ENCODE measurements at regions not wholly inside any gene's neighbourhood (a gene's known extent, or its start where the extent isn't known, plus 50 kb on each side); places are given as distances from the start of the nearest gene placed in this dataset.

- Histone ChIP-seq H2BK12ac (ENCODE audit: low read length in 2 of 2) (no peak overlapping the region), H2AFZ (ENCODE audit: low read depth, low read length) (no peak overlapping the region), H3K4me1 (ENCODE audit: control insufficient read depth, insufficient read depth, low read depth, low read length) (no peaks in the 10 kb centered on the region), H3K27ac (ENCODE audit: low read length, poor library complexity, severe bottlenecking) (no peak overlapping the region), H2BK120ac (ENCODE audit: low read depth, low read length) (no peak overlapping the region), H3K4me3 (ENCODE audit: insufficient read depth in 1 of 2, low read depth in 1 of 2, low read length in 2 of 2) (no peak overlapping the region), H3K79me1 (replicated peaks; ENCODE audit: low read length, poor library complexity, severe bottlenecking) (no peaks in the 10 kb centered on the region), H3K36me3 (ENCODE audit: control insufficient read depth in 1 of 2, insufficient read depth in 2 of 2, low read depth in 1 of 2, low read length in 2 of 2) (no peaks in the 10 kb centered on the region), H3K23ac (ENCODE audit: low read length in 2 of 2) (no peak overlapping the region), H3K4me2 (ENCODE audit: low read length, poor library complexity, severe bottlenecking) (no peak overlapping the region), H3K9ac (ENCODE audit: low read length) (no peak overlapping the region), H3K27me3 (ENCODE audit: control insufficient read depth in 1 of 2, insufficient read depth in 1 of 2, low read length in 2 of 2) (no peaks in the 10 kb centered on the region), H2AK5ac (ENCODE audit: low read length, severe bottlenecking) (no peak overlapping the region), H3K4ac (ENCODE audit: low read depth in 1 of 2, low read length in 2 of 2) (no peak overlapping the region), H4K91ac (ENCODE audit: low read length) (no peak overlapping the region), H3K9me3 (ENCODE audit: control insufficient read depth, low read length) (no peaks in the 10 kb centered on the region), H2BK5ac (ENCODE audit: low read depth, low read length, poor library complexity, severe bottlenecking) (no peak overlapping the region), H4K8ac (ENCODE audit: low read length) (no peak overlapping the region), H3K14ac (ENCODE audit: low read length in 2 of 2) (no peak overlapping the region), H3K18ac (ENCODE audit: low read depth in 1 of 2, low read length in 2 of 2) (no peak overlapping the region), H2BK15ac (ENCODE audit: low read depth, poor library complexity, severe bottlenecking) (no peak overlapping the region)
- DNase-seq: no peak
- WGBS: no CpG with 5 or more reads among the region's 1 CpG
These were observed 1601.4 kb downstream of the GRIK2 start for GRCh38 chr6:102994866-102995265.

- H3K36me3 ChIP-seq (ENCODE audit: control insufficient read depth in 1 of 2, insufficient read depth in 2 of 2, low read depth in 1 of 2, low read length in 2 of 2): no peaks in the 10 kb centered on the region
- H3K14ac ChIP-seq (ENCODE audit: low read length in 2 of 2): no peak overlapping the region
- no peak overlapping the region for H2AK5ac ChIP-seq (ENCODE audit: low read length, severe bottlenecking)
- no peaks in the 10 kb centered on the region for H3K9me3 ChIP-seq (ENCODE audit: control insufficient read depth, low read length)
- H2BK5ac ChIP-seq (ENCODE audit: low read depth, low read length, poor library complexity, severe bottlenecking): no peak overlapping the region
- no peak overlapping the region for H2AFZ ChIP-seq (ENCODE audit: low read depth, low read length)
- H3K27me3 ChIP-seq (ENCODE audit: control insufficient read depth in 1 of 2, insufficient read depth in 1 of 2, low read length in 2 of 2): no peaks in the 10 kb centered on the region
- no peaks in the 10 kb centered on the region for H3K4me1 ChIP-seq (ENCODE audit: control insufficient read depth, insufficient read depth, low read depth, low read length)
- no peak overlapping the region for H2BK120ac ChIP-seq (ENCODE audit: low read depth, low read length)
- H3K79me1 ChIP-seq (replicated peaks; ENCODE audit: low read length, poor library complexity, severe bottlenecking): no peaks in the 10 kb centered on the region
- H2BK15ac ChIP-seq (ENCODE audit: low read depth, poor library complexity, severe bottlenecking): no peak overlapping the region
- no peak overlapping the region for H3K9ac ChIP-seq (ENCODE audit: low read length)
- H4K91ac ChIP-seq (ENCODE audit: low read length): no peak overlapping the region
- H2BK12ac ChIP-seq (ENCODE audit: low read length in 2 of 2): no peak overlapping the region
- no peak overlapping the region for H3K4me2 ChIP-seq (ENCODE audit: low read length, poor library complexity, severe bottlenecking)
- no peak for DNase-seq
- H3K27ac ChIP-seq (ENCODE audit: low read length, poor library complexity, severe bottlenecking): no peak overlapping the region
- H4K8ac ChIP-seq (ENCODE audit: low read length): no peak overlapping the region
- no peak overlapping the region for H3K4me3 ChIP-seq (ENCODE audit: insufficient read depth in 1 of 2, low read depth in 1 of 2, low read length in 2 of 2)
- H3K18ac ChIP-seq (ENCODE audit: low read depth in 1 of 2, low read length in 2 of 2): no peak overlapping the region
- H3K4ac ChIP-seq (ENCODE audit: low read depth in 1 of 2, low read length in 2 of 2): no peak overlapping the region
- no peak overlapping the region for H3K23ac ChIP-seq (ENCODE audit: low read length in 2 of 2)
These were observed 1592.6 kb downstream of the GRIK2 start for GRCh38 chr6:102986086-102986485.

- Histone ChIP-seq H2BK15ac (ENCODE audit: low read depth, poor library complexity, severe bottlenecking) (no peak overlapping the region), H3K27me3 (ENCODE audit: control insufficient read depth in 1 of 2, insufficient read depth in 1 of 2, low read length in 2 of 2) (no peaks in the 10 kb centered on the region), H2BK12ac (ENCODE audit: low read length in 2 of 2) (no peak overlapping the region), H2AFZ (ENCODE audit: low read depth, low read length) (no peak overlapping the region), H3K79me1 (replicated peaks; ENCODE audit: low read length, poor library complexity, severe bottlenecking) (no peaks in the 10 kb centered on the region), H2BK120ac (ENCODE audit: low read depth, low read length) (no peak overlapping the region), H3K9ac (ENCODE audit: low read length) (no peak overlapping the region), H2AK5ac (ENCODE audit: low read length, severe bottlenecking) (no peak overlapping the region), H3K9me3 (ENCODE audit: control insufficient read depth, low read length) (no peaks in the 10 kb centered on the region), H3K4ac (ENCODE audit: low read depth in 1 of 2, low read length in 2 of 2) (no peak overlapping the region), H3K14ac (ENCODE audit: low read length in 2 of 2) (no peak overlapping the region), H3K27ac (ENCODE audit: low read length, poor library complexity, severe bottlenecking) (no peak overlapping the region), H4K8ac (ENCODE audit: low read length) (no peak overlapping the region), H4K91ac (ENCODE audit: low read length) (no peak overlapping the region), H3K36me3 (ENCODE audit: control insufficient read depth in 1 of 2, insufficient read depth in 2 of 2, low read depth in 1 of 2, low read length in 2 of 2) (no peaks in the 10 kb centered on the region), H3K4me1 (ENCODE audit: control insufficient read depth, insufficient read depth, low read depth, low read length) (no peaks in the 10 kb centered on the region), H3K4me3 (ENCODE audit: insufficient read depth in 1 of 2, low read depth in 1 of 2, low read length in 2 of 2) (no peak overlapping the region), H3K18ac (ENCODE audit: low read depth in 1 of 2, low read length in 2 of 2) (no peak overlapping the region), H3K23ac (ENCODE audit: low read length in 2 of 2) (no peak overlapping the region), H2BK5ac (ENCODE audit: low read depth, low read length, poor library complexity, severe bottlenecking) (no peak overlapping the region), H3K4me2 (ENCODE audit: low read length, poor library complexity, severe bottlenecking) (no peak overlapping the region)
- WGBS: 100% methylated on average over 1 of the region's 1 CpG
- DNase-seq: no peak
These were observed 1590.8 kb downstream of the GRIK2 start for GRCh38 chr6:102984357-102984756.

GRCh38 chr6:102981490-102982015 is 1588.0 kb downstream of the GRIK2 start:
- H3K79me1 ChIP-seq (replicated peaks; ENCODE audit: low read length, poor library complexity, severe bottlenecking): no peaks in the 10 kb centered on the region
- H2BK5ac ChIP-seq (ENCODE audit: low read depth, low read length, poor library complexity, severe bottlenecking): no peak overlapping the region
- no peak overlapping the region for H4K91ac ChIP-seq (ENCODE audit: low read length)
- no peak overlapping the region for H3K27ac ChIP-seq (ENCODE audit: low read length, poor library complexity, severe bottlenecking)
- H3K14ac ChIP-seq (ENCODE audit: low read length in 2 of 2): no peak overlapping the region
- no peaks in the 10 kb centered on the region for H3K27me3 ChIP-seq (ENCODE audit: control insufficient read depth in 1 of 2, insufficient read depth in 1 of 2, low read length in 2 of 2)
- no peak overlapping the region for H2BK120ac ChIP-seq (ENCODE audit: low read depth, low read length)
- H3K9me3 ChIP-seq (ENCODE audit: control insufficient read depth, low read length): no peaks in the 10 kb centered on the region
- no peak overlapping the region for H3K18ac ChIP-seq (ENCODE audit: low read depth in 1 of 2, low read length in 2 of 2)
- no peak overlapping the region for H3K4ac ChIP-seq (ENCODE audit: low read depth in 1 of 2, low read length in 2 of 2)
- WGBS: no CpG with 5 or more reads among the region's 2 CpGs
- H3K4me2 ChIP-seq (ENCODE audit: low read length, poor library complexity, severe bottlenecking): no peak overlapping the region
- H3K36me3 ChIP-seq (ENCODE audit: control insufficient read depth in 1 of 2, insufficient read depth in 2 of 2, low read depth in 1 of 2, low read length in 2 of 2): no peaks in the 10 kb centered on the region
- no peak overlapping the region for H3K23ac ChIP-seq (ENCODE audit: low read length in 2 of 2)
- no peak overlapping the region for H3K4me3 ChIP-seq (ENCODE audit: insufficient read depth in 1 of 2, low read depth in 1 of 2, low read length in 2 of 2)
- no peak overlapping the region for H2BK12ac ChIP-seq (ENCODE audit: low read length in 2 of 2)
- no peak overlapping the region for H2AFZ ChIP-seq (ENCODE audit: low read depth, low read length)
- no peak overlapping the region for H3K9ac ChIP-seq (ENCODE audit: low read length)
- no peak overlapping the region for H2BK15ac ChIP-seq (ENCODE audit: low read depth, poor library complexity, severe bottlenecking)
- DNase-seq: no peak
- no peak overlapping the region for H2AK5ac ChIP-seq (ENCODE audit: low read length, severe bottlenecking)
- no peaks in the 10 kb centered on the region for H3K4me1 ChIP-seq (ENCODE audit: control insufficient read depth, insufficient read depth, low read depth, low read length)
- H4K8ac ChIP-seq (ENCODE audit: low read length): no peak overlapping the region

Data from mesenchymal stem cell (in vitro differentiated cells and primary cell).